CD4-positive, CD25-positive, alpha-beta regulatory T cell (primary cell): ENCODE measurements at regions not wholly inside any gene's neighbourhood (a gene's known extent, or its start where the extent isn't known, plus 50 kb on each side); places are given as distances from the start of the nearest gene placed in this dataset.
A peak's percentile ranks its signal among the peaks of the same experiment; 100 is the strongest.
"Not testable (repeated sequence)": the region's sequence is repeated elsewhere in the genome, so short reads cannot be mapped to it uniquely, and the experiment has no call there.

ENCODE experiments used
- ATAC-seq, 2 donors: fragments of 150-1000 bp; cut with Tn5 transposase; one replicate each; pipeline ENCODE4 v1.10.0; 2021; ENCODE audit warnings: low read depth in 2 of 2, moderate number of reproducible peaks in 2 of 2, moderate library complexity in 1 of 2
- DNase-seq, 3 donors: peaks; one replicate each; pipeline versions ENCODE4 v3.0.0 to v3.0.0-alpha.2; 2012 to 2022; ENCODE audit warnings: mixed read lengths in 1 of 3
- H3K27ac ChIP-seq: one replicate; pipeline ENCODE4 v1.7.0; 2013; ENCODE audit warnings: mild to moderate bottlenecking, low read length; ENCODE audit not compliant: insufficient read depth, poor library complexity, severe bottlenecking
- H3K27me3 ChIP-seq: one replicate; pipeline ENCODE4 v1.7.0; 2013; ENCODE audit warnings: low read length; ENCODE audit not compliant: control insufficient read depth, insufficient read depth
- H3K36me3 ChIP-seq: one replicate; pipeline ENCODE4 v1.7.0; 2013; ENCODE audit warnings: mild to moderate bottlenecking, low read length, moderate library complexity; ENCODE audit not compliant: control insufficient read depth, insufficient read depth
- H3K4me1 ChIP-seq: 2 replicates; pipeline ENCODE4 v1.7.0; 2013; ENCODE audit warnings: mild to moderate bottlenecking, low read length; ENCODE audit not compliant: insufficient read depth, control insufficient read depth, poor library complexity, severe bottlenecking
- H3K4me3 ChIP-seq: one replicate; pipeline ENCODE4 v1.7.0; 2013; ENCODE audit warnings: low read depth, mild to moderate bottlenecking, low read length, moderate library complexity
- H3K9me3 ChIP-seq, 2 experiments: 1 replicate in 1 of 2; 2 replicates in 1 of 2; pipeline ENCODE4 v1.7.0; 2013; ENCODE audit warnings: low read length in 2 of 2, mild to moderate bottlenecking in 1 of 2, moderate library complexity in 1 of 2; ENCODE audit not compliant: control insufficient read depth in 2 of 2
- H3K27ac Mint-ChIP-seq, 3 donors: one replicate each; pipeline ENCODE4 v1.8.0; 2020 to 2022; ENCODE audit warnings: mild to moderate bottlenecking in 3 of 3, mixed read lengths in 3 of 3, moderate library complexity in 2 of 3
- H3K27me3 Mint-ChIP-seq: one replicate; pipeline ENCODE4 v1.8.0; 2022; ENCODE audit warnings: mild to moderate bottlenecking, mixed read lengths
- H3K36me3 Mint-ChIP-seq: one replicate; pipeline ENCODE4 v1.8.0; 2020; ENCODE audit warnings: mixed read lengths
- H3K4me1 Mint-ChIP-seq, 4 donors: one replicate each; pipeline ENCODE4 v1.8.0; 2020 to 2022; ENCODE audit warnings: mixed read lengths in 4 of 4, mild to moderate bottlenecking in 1 of 4
- H3K4me3 Mint-ChIP-seq, 4 donors: one replicate each; pipeline ENCODE4 v1.8.0; 2020 to 2022; ENCODE audit warnings: mild to moderate bottlenecking in 4 of 4, mixed read lengths in 4 of 4, moderate library complexity in 3 of 4
- H3K9me3 Mint-ChIP-seq, 7 donors: one replicate each; pipeline ENCODE4 v1.8.0; 2020 to 2022; ENCODE audit warnings: mixed read lengths in 7 of 7, mild to moderate bottlenecking in 3 of 7, moderate library complexity in 2 of 7

GRCh38 chr16:29253066-29253590 is 153.4 kb downstream of the NPIPB11 start:
- not testable (repeated sequence) for H3K36me3 ChIP-seq, H3K4me1 ChIP-seq, H3K27ac Mint-ChIP-seq, H3K9me3 ChIP-seq, H3K27me3 Mint-ChIP-seq, DNase-seq, H3K36me3 Mint-ChIP-seq, H3K9me3 Mint-ChIP-seq, H3K4me3 Mint-ChIP-seq, ATAC-seq, H3K27ac ChIP-seq, H3K4me3 ChIP-seq, H3K27me3 ChIP-seq
- peaks cover 0 to 18% (median 6%) of the 10 kb centered on the region in 4 donors for H3K4me1 Mint-ChIP-seq

GRCh38 chr16:29252311-29252710 is 154.2 kb downstream of the NPIPB11 start:
- not testable (repeated sequence) for H3K27ac ChIP-seq, H3K4me1 ChIP-seq, H3K27me3 ChIP-seq, H3K9me3 Mint-ChIP-seq, H3K9me3 ChIP-seq, H3K4me3 ChIP-seq, ATAC-seq, H3K27me3 Mint-ChIP-seq, H3K36me3 ChIP-seq, H3K4me3 Mint-ChIP-seq, DNase-seq, H3K36me3 Mint-ChIP-seq
- peaks cover 0 to 19% (median 8%) of the 10 kb centered on the region in 4 donors for H3K4me1 Mint-ChIP-seq
- peak overlapping the region in 1 of 3 donors; percentile 48 for H3K27ac Mint-ChIP-seq

GRCh38 chr16:29251571-29252011 is 154.9 kb downstream of the NPIPB11 start:
- H3K4me3 ChIP-seq, H3K9me3 Mint-ChIP-seq, H3K27ac ChIP-seq, H3K4me1 ChIP-seq, H3K9me3 ChIP-seq, H3K27me3 Mint-ChIP-seq, DNase-seq, ATAC-seq, H3K36me3 ChIP-seq, H3K4me3 Mint-ChIP-seq, H3K27me3 ChIP-seq: not testable (repeated sequence)
- H3K36me3 Mint-ChIP-seq = peaks cover 13% of the 10 kb centered on the region
- peaks cover 0 to 19% (median 11%) of the 10 kb centered on the region in 4 donors for H3K4me1 Mint-ChIP-seq
- H3K27ac Mint-ChIP-seq = peak overlapping the region in 1 of 3 donors; percentile 49

- Mint-ChIP-seq H3K9me3 (peaks cover 0 to 11% (median 0%) of the 10 kb centered on the region in 7 donors), H3K27ac (peak overlapping the region in 1 of 3 donors; percentile 49), H3K36me3 (peaks cover 13% of the 10 kb centered on the region), H3K4me1 (peaks cover 0 to 19% (median 11%) of the 10 kb centered on the region in 4 donors)
- not testable (repeated sequence) for H3K27ac ChIP-seq, H3K27me3 ChIP-seq, H3K9me3 ChIP-seq, H3K4me3 ChIP-seq, H3K4me3 Mint-ChIP-seq, H3K36me3 ChIP-seq, DNase-seq, H3K4me1 ChIP-seq, H3K27me3 Mint-ChIP-seq, ATAC-seq
Measured at GRCh38 chr16:29250923-29251434, 155.5 kb downstream of the NPIPB11 start.

- H3K27ac Mint-ChIP-seq, H3K27ac ChIP-seq, H3K27me3 Mint-ChIP-seq, H3K4me3 ChIP-seq, H3K4me3 Mint-ChIP-seq, ATAC-seq, H3K27me3 ChIP-seq, H3K36me3 ChIP-seq, H3K4me1 ChIP-seq, DNase-seq, H3K9me3 ChIP-seq: not testable (repeated sequence)
- H3K36me3 Mint-ChIP-seq = peaks cover 13% of the 10 kb centered on the region
- peaks cover 0 to 19% (median 11%) of the 10 kb centered on the region in 4 donors for H3K4me1 Mint-ChIP-seq
- H3K9me3 Mint-ChIP-seq = peaks cover 0 to 11% (median 0%) of the 10 kb centered on the region in 7 donors
Measured at GRCh38 chr16:29250469-29250868, 156.0 kb downstream of the NPIPB11 start.

- not testable (repeated sequence) for H3K27me3 Mint-ChIP-seq, H3K27ac ChIP-seq, DNase-seq, H3K4me1 ChIP-seq, H3K9me3 ChIP-seq, H3K36me3 ChIP-seq, H3K27me3 ChIP-seq, H3K4me3 ChIP-seq, ATAC-seq
- Mint-ChIP-seq H3K27ac (peak overlapping the region in 2 of 3 donors; percentile 52 to 89), H3K9me3 (peaks cover 0 to 11% (median 0%) of the 10 kb centered on the region in 7 donors), H3K4me3 (peak overlapping the region in 1 of 4 donors; percentile 41), H3K36me3 (peaks cover 13% of the 10 kb centered on the region), H3K4me1 (peaks cover 0 to 16% (median 11%) of the 10 kb centered on the region in 4 donors)
Measured at GRCh38 chr16:29248940-29249318, 157.6 kb downstream of the NPIPB11 start.

GRCh38 chr16:29248306-29248939 is 158.1 kb downstream of the NPIPB11 start:
- DNase-seq = peak in 1 of 3 donors; percentile 11
- peaks cover 0 to 11% (median 0%) of the 10 kb centered on the region in 7 donors for H3K9me3 Mint-ChIP-seq
- peak overlapping the region; percentile 88 to 90 (median 89) for H3K27ac Mint-ChIP-seq
- peaks cover 0 to 16% (median 11%) of the 10 kb centered on the region in 4 donors for H3K4me1 Mint-ChIP-seq
- peaks cover 13% of the 10 kb centered on the region for H3K36me3 Mint-ChIP-seq
- H3K4me3 ChIP-seq, H3K27me3 Mint-ChIP-seq, H3K9me3 ChIP-seq, H3K27me3 ChIP-seq, H3K4me1 ChIP-seq, H3K27ac ChIP-seq, H3K36me3 ChIP-seq: not testable (repeated sequence)
- H3K4me3 Mint-ChIP-seq = peak overlapping the region in 3 of 4 donors; percentile 26 to 74 (median 59)
- peak; percentile 28 to 65 for ATAC-seq

- not testable (repeated sequence) for ATAC-seq, H3K4me3 Mint-ChIP-seq, H3K27me3 Mint-ChIP-seq, H3K4me1 ChIP-seq, H3K36me3 ChIP-seq, H3K9me3 ChIP-seq, H3K4me3 ChIP-seq, H3K27ac ChIP-seq, H3K27me3 ChIP-seq, H3K27ac Mint-ChIP-seq, DNase-seq
- Mint-ChIP-seq H3K4me1 (peaks cover 0 to 16% (median 12%) of the 10 kb centered on the region in 4 donors), H3K9me3 (peaks cover 0 to 11% (median 0%) of the 10 kb centered on the region in 7 donors), H3K36me3 (peaks cover 13% of the 10 kb centered on the region)
Measured at GRCh38 chr16:29246091-29246490, 160.4 kb downstream of the NPIPB11 start.
